ENCODE measurements at regions not wholly inside any gene's neighbourhood (a gene's known extent, or its start where the extent isn't known, plus 50 kb on each side); places are given as distances from the start of the nearest gene placed in this dataset.

GRCh38 chr9:89554307-89555035, 50.3 kb upstream of the GADD45G start:
- H3K27me3 ChIP-seq (ENCODE audit: control insufficient read depth in 1 of 2, insufficient read depth in 2 of 2, low read length in 2 of 2), result no peaks in the 10 kb centered on the region
- no peaks in the 10 kb centered on the region for H3K36me3 ChIP-seq (ENCODE audit: control insufficient read depth in 2 of 2, insufficient read depth in 2 of 2, low read length in 1 of 2)
- H3K27ac ChIP-seq (ENCODE audit: low read depth in 2 of 2, low read length in 1 of 2), result no peak overlapping the region
- 90 to 92% methylated on average over 11 of the region's 11 CpGs for WGBS, 2 donors
- no peaks in the 10 kb centered on the region for H3K9me3 ChIP-seq (ENCODE audit: control insufficient read depth in 2 of 2, insufficient read depth in 1 of 2, low read depth in 1 of 2, low read length in 1 of 2)
- peaks cover 4 to 5% of the 10 kb centered on the region in 2 donors for H3K4me1 ChIP-seq (ENCODE audit: control insufficient read depth in 2 of 2, insufficient read depth in 2 of 2, low read length in 1 of 2)
- no peak overlapping the region for H3K4me3 ChIP-seq (ENCODE audit: low read depth in 1 of 2, low read length in 2 of 2)

- no peak overlapping the region for H3K27ac ChIP-seq (ENCODE audit: low read depth in 2 of 2, low read length in 1 of 2)
- no peaks in the 10 kb centered on the region for H3K9me3 ChIP-seq (ENCODE audit: control insufficient read depth in 2 of 2, insufficient read depth in 1 of 2, low read depth in 1 of 2, low read length in 1 of 2)
- no peak overlapping the region for H3K4me3 ChIP-seq (ENCODE audit: low read depth in 1 of 2, low read length in 2 of 2)
- peaks cover 4 to 5% of the 10 kb centered on the region in 2 donors for H3K4me1 ChIP-seq (ENCODE audit: control insufficient read depth in 2 of 2, insufficient read depth in 2 of 2, low read length in 1 of 2)
- no peaks in the 10 kb centered on the region for H3K36me3 ChIP-seq (ENCODE audit: control insufficient read depth in 2 of 2, insufficient read depth in 2 of 2, low read length in 1 of 2)
- no peaks in the 10 kb centered on the region for H3K27me3 ChIP-seq (ENCODE audit: control insufficient read depth in 1 of 2, insufficient read depth in 2 of 2, low read length in 2 of 2)
- 81 to 91% methylated on average over 6 of the region's 6 CpGs for WGBS, 2 donors
Measured at GRCh38 chr9:89553451-89554010, 51.3 kb upstream of the GADD45G start.

GRCh38 chr9:89550346-89550927, 52.5 kb upstream of the SEMA4D start:
- Histone ChIP-seq H3K36me3 (ENCODE audit: control insufficient read depth in 2 of 2, insufficient read depth in 2 of 2, low read length in 1 of 2) (no peaks in the 10 kb centered on the region), H3K4me1 (ENCODE audit: control insufficient read depth in 2 of 2, insufficient read depth in 2 of 2, low read length in 1 of 2) (no peaks in the 10 kb centered on the region), H3K27ac (ENCODE audit: low read depth in 2 of 2, low read length in 1 of 2) (no peak overlapping the region), H3K27me3 (ENCODE audit: control insufficient read depth in 1 of 2, insufficient read depth in 2 of 2, low read length in 2 of 2) (no peaks in the 10 kb centered on the region), H3K9me3 (ENCODE audit: control insufficient read depth in 2 of 2, insufficient read depth in 1 of 2, low read depth in 1 of 2, low read length in 1 of 2) (no peaks in the 10 kb centered on the region), H3K4me3 (ENCODE audit: low read depth in 1 of 2, low read length in 2 of 2) (no peak overlapping the region)
- 68 to 72% methylated on average over 9 of the region's 9 CpGs for WGBS, 2 donors

DNA sequence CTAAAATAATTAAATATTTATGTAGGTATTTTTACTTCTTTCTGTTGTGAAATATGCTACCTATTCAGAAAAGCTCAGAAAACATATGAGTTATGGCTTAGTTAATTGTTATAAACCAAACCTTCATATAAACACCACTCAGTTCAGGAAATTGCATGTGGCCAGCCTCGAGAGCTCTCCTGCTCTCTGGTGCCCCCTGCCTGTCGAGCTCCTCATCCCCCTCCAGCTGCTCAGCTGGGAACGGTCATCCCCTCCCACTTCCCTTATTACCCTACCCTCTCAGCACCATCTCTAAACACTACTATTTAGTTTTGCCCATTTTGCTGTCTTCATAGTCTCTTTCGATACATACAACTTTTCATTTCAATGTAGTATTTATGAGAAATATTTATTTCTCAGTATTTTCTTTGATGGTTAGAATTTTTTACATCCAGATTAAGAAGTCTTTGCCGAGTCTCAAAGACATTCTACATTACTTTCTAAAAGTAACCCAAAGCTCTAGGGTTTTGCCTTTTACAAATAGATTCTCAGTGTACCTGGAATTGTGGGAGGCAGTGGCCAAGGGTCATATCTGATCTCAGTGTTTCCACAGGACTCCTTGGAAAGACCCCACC, 51.2 kb upstream of the SEMA4D start:
- peaks cover 0 to 5% of the 10 kb centered on the region in 2 donors for H3K4me1 ChIP-seq (ENCODE audit: control insufficient read depth in 2 of 2, insufficient read depth in 2 of 2, low read length in 1 of 2)
- H3K27me3 ChIP-seq (ENCODE audit: control insufficient read depth in 1 of 2, insufficient read depth in 2 of 2, low read length in 2 of 2), result no peaks in the 10 kb centered on the region
- 27 to 29% methylated on average over 5 of the region's 5 CpGs for WGBS, 2 donors
- H3K9me3 ChIP-seq (ENCODE audit: control insufficient read depth in 2 of 2, insufficient read depth in 1 of 2, low read depth in 1 of 2, low read length in 1 of 2), result no peaks in the 10 kb centered on the region
- no peak overlapping the region for H3K4me3 ChIP-seq (ENCODE audit: low read depth in 1 of 2, low read length in 2 of 2)
- no peak overlapping the region for H3K27ac ChIP-seq (ENCODE audit: low read depth in 2 of 2, low read length in 1 of 2)
- H3K36me3 ChIP-seq (ENCODE audit: control insufficient read depth in 2 of 2, insufficient read depth in 2 of 2, low read length in 1 of 2), result no peaks in the 10 kb centered on the region

- 64 to 72% methylated on average over 9 of the region's 9 CpGs for WGBS, 2 donors
- Histone ChIP-seq H3K36me3 (ENCODE audit: control insufficient read depth in 2 of 2, insufficient read depth in 2 of 2, low read length in 1 of 2) (no peaks in the 10 kb centered on the region), H3K27me3 (ENCODE audit: control insufficient read depth in 1 of 2, insufficient read depth in 2 of 2, low read length in 2 of 2) (no peaks in the 10 kb centered on the region), H3K9me3 (ENCODE audit: control insufficient read depth in 2 of 2, insufficient read depth in 1 of 2, low read depth in 1 of 2, low read length in 1 of 2) (no peaks in the 10 kb centered on the region), H3K27ac (ENCODE audit: low read depth in 2 of 2, low read length in 1 of 2) (peak overlapping the region; percentile 28 to 59), H3K4me3 (ENCODE audit: low read depth in 1 of 2, low read length in 2 of 2) (no peak overlapping the region), H3K4me1 (ENCODE audit: control insufficient read depth in 2 of 2, insufficient read depth in 2 of 2, low read length in 1 of 2) (peaks cover 0 to 9% of the 10 kb centered on the region in 2 donors)
Measured at GRCh38 chr9:89548071-89548638, 50.2 kb upstream of the SEMA4D start.
